K562 (cell line): ENCODE measurements at regions not wholly inside any gene's neighbourhood (a gene's known extent, or its start where the extent isn't known, plus 50 kb on each side); places are given as distances from the start of the nearest gene placed in this dataset.

ENCODE experiments used
- ATF7 ChIP-seq: fragments of 450-650 bp; IDR thresholded peaks from 2 replicates; pipeline ENCODE4 v1.7.1; 2014; ENCODE audit warnings: mild to moderate bottlenecking, moderate library complexity
- HNRNPL ChIP-seq: fragments of 200-400 bp; formaldehyde crosslinking; IDR thresholded peaks from 2 replicates; pipeline ENCODE4 v1.6.1; 2017; ENCODE audit warnings: low read depth, mild to moderate bottlenecking, low read length
- MTA1 ChIP-seq: fragments of 450-650 bp; IDR thresholded peaks from 2 replicates; pipeline ENCODE4 v1.6.1; 2017; ENCODE audit warnings: borderline replicate concordance
- NR4A1 ChIP-seq, 2 experiments: fragments of 250-450 bp in 1 of 2; fragments of 450-650 bp in 1 of 2; sonication (Bioruptor Pico) in 1 of 2; IDR thresholded peaks; 2 replicates each; pipeline versions ENCODE4 v1.4.0 to v1.6.1; 2016 to 2020; ENCODE audit warnings: mild to moderate bottlenecking in 2 of 2, missing compliant biosample characterization in 1 of 2, missing genetic modification characterization in 1 of 2, moderate library complexity in 1 of 2
- OTX1 ChIP-seq: fragments of 450-650 bp; formaldehyde crosslinking; IDR thresholded peaks from 2 replicates; pipeline ENCODE4 v1.4.0; 2022; ENCODE audit warnings: mild to moderate bottlenecking
- PCBP2 ChIP-seq: fragments of 200-400 bp; formaldehyde crosslinking; IDR thresholded peaks from 2 replicates; pipeline ENCODE4 v1.6.1; 2018; ENCODE audit warnings: low read length, low read depth, mild to moderate bottlenecking, moderate library complexity; ENCODE audit not compliant: poor library complexity, severe bottlenecking
- POLR2AphosphoS5 ChIP-seq: IDR thresholded peaks from 2 replicates; pipeline ENCODE4 v1.6.1; 2011; ENCODE audit warnings: mild to moderate bottlenecking, low read depth, low read length, moderate library complexity; ENCODE audit not compliant: control insufficient read depth, insufficient read depth
- RAD51 ChIP-seq: fragments of 450-650 bp; IDR thresholded peaks from 2 replicates; pipeline ENCODE4 v1.7.1; 2016; ENCODE audit warnings: low read depth, mild to moderate bottlenecking, borderline replicate concordance
- STAG1 ChIP-seq: sonication (generic); formaldehyde crosslinking; IDR thresholded peaks from 2 replicates; pipeline ENCODE4 v1.5.0; 2020; ENCODE audit warnings: missing genetic modification reagents, borderline replicate concordance
- ZNF280B ChIP-seq: fragments of 250-450 bp; sonication (Bioruptor Pico); IDR thresholded peaks from 2 replicates; pipeline ENCODE4 v1.5.1; 2021; ENCODE audit warnings: mild to moderate bottlenecking
- TF ChIP-seq, protein P1 (sequence below): sonication (generic); formaldehyde crosslinking; IDR thresholded peaks from 2 replicates; pipeline ENCODE4 v1.8.1; 2022; ENCODE audit warnings: missing genetic modification reagents

DNA sequence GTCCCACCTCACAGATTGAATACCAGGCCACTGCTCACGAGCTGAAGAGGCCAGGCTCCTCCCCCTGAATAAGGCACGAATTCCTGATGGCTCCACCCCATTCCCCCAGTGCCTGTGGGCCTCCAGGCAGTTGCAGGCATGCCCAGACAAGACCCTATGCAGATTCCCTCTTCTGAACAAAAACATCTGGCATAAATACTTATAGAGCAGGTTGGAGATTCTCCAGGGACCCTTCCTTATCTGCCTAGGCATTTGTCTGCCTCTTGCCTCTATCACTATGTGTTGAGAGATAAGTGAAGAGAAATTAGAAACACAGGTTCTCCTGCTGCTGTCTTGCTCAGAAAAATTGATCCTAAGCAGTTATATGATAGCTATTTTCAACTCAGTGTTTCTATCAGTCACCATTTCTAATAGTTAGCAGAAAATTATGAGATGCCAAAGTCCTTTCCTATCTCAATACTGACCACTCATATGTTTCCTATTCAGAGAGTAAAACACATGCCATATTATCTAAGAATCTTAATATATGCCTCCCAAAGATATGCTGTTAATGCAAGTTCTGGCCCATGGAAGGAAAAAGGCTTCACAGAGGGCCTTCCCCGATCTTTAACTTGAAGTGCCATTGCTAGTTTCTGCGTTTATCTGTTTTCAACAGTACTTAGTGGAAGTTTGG, 364.0 kb downstream of the KCTD12 start (continued):
- no peak for TF ChIP-seq POLR2AphosphoS5
- TF ChIP-seq ZNF280B (CRISPR knock-in tag): no peak
- no peak for TF ChIP-seq STAG1 (CRISPR knock-in tag)
- TF ChIP-seq MTA1: no peak
- no peak for TF ChIP-seq OTX1 (CRISPR knock-in tag)
- TF ChIP-seq PCBP2: no peak
- TF ChIP-seq HNRNPL: no peak
- TF ChIP-seq RAD51: no peak
- no peak for TF ChIP-seq ATF7
- TF ChIP-seq NR4A1 (CRISPR knock-in tag; IDR thresholded peaks at IDR 0.05): no peak
- no peak for TF ChIP-seq NR4A1 (tag; IDR thresholded peaks at IDR 0.05)
- TF ChIP-seq, protein P1, sequence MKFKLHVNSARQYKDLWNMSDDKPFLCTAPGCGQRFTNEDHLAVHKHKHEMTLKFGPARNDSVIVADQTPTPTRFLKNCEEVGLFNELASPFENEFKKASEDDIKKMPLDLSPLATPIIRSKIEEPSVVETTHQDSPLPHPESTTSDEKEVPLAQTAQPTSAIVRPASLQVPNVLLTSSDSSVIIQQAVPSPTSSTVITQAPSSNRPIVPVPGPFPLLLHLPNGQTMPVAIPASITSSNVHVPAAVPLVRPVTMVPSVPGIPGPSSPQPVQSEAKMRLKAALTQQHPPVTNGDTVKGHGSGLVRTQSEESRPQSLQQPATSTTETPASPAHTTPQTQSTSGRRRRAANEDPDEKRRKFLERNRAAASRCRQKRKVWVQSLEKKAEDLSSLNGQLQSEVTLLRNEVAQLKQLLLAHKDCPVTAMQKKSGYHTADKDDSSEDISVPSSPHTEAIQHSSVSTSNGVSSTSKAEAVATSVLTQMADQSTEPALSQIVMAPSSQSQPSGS (CRISPR knock-in tag): no peak
- TF ChIP-seq, all 486 proteins: peak for 0
